Spleen (tissue), 7 donors: ENCODE measurements at regions not wholly inside any gene's neighbourhood (a gene's known extent, or its start where the extent isn't known, plus 50 kb on each side); places are given as distances from the start of the nearest gene placed in this dataset.

Experiments used
- POLR2AphosphoS5 ChIP-seq, 3 donors: sonication (generic); formaldehyde crosslinking; IDR thresholded peaks; one replicate each; pipeline ENCODE4 v1.5.1; 2017; ENCODE audit warnings: antibody characterized with exemption in 3 of 3
- TF ChIP-seq, protein P1 (sequence below), 11 experiments: fragments of 200-600 bp in 7 of 11; fragments of 450-650 bp in 4 of 11; sonication (generic) in 4 of 11; IDR thresholded peaks in 8 of 11; conservative IDR thresholded peaks in 3 of 11; 1 replicate in 7 of 11; 2 replicates in 4 of 11; pipeline versions ENCODE4 v1.4.0 to v1.8.0; 2016 to 2021; ENCODE audit warnings: antibody characterized with exemption in 11 of 11, inconsistent platforms in 4 of 11, mild to moderate bottlenecking in 1 of 11
- donor health status: DM: no; HTN: no; CAD: no; lungs with moderate emphysema.
- donor health status: DM: no; HTN: no; CAD: no.
- donor health status: DM: no; HTN: no; CAD: no.

DNA sequence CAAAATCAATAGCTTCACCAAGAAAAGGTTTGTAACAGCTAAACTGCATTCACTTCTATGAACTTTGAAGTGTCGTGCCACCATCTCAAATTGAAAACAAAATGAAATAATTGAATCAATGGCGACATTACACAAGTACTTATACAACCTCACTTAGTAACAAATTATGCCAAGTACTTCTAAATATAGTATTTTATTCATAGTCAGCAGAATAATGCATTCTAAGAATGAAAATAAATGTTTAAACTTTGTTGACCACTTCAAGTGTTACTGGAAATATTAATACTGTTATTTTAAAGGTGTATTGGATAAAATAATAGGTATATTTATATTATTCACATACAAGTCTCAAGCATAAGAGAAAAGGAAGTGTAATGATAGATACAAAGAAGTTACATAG is 280.1 kb upstream of the HTR1E start:
- TF ChIP-seq, protein P1, sequence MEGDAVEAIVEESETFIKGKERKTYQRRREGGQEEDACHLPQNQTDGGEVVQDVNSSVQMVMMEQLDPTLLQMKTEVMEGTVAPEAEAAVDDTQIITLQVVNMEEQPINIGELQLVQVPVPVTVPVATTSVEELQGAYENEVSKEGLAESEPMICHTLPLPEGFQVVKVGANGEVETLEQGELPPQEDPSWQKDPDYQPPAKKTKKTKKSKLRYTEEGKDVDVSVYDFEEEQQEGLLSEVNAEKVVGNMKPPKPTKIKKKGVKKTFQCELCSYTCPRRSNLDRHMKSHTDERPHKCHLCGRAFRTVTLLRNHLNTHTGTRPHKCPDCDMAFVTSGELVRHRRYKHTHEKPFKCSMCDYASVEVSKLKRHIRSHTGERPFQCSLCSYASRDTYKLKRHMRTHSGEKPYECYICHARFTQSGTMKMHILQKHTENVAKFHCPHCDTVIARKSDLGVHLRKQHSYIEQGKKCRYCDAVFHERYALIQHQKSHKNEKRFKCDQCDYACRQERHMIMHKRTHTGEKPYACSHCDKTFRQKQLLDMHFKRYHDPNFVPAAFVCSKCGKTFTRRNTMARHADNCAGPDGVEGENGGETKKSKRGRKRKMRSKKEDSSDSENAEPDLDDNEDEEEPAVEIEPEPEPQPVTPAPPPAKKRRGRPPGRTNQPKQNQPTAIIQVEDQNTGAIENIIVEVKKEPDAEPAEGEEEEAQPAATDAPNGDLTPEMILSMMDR (IDR thresholded peaks at IDR 0.05 in 8 of 11, conservative IDR thresholded peaks at IDR 0.05 in 3 of 11), result no peak
- no peak for TF ChIP-seq POLR2AphosphoS5 (IDR thresholded peaks at IDR 0.05)
